ENCODE measurements at regions not wholly inside any gene's neighbourhood (a gene's known extent, or its start where the extent isn't known, plus 50 kb on each side); places are given as distances from the start of the nearest gene placed in this dataset.

- Histone ChIP-seq H3K9me3 (ENCODE audit: insufficient read depth, low read depth, low read length) (peaks cover 23% of the 10 kb centered on the region; the same call in 1 of the 2 replicates), H3F3A (ENCODE audit: low read depth) (no peaks in the 10 kb centered on the region), H3K9me2 (replicated peaks; ENCODE audit: low read depth, low read length) (no peaks in the 10 kb centered on the region), H3K9ac (ENCODE audit: low read depth, low read length, poor library complexity, severe bottlenecking) (no peak overlapping the region), H3K36me3 (ENCODE audit: insufficient read depth, low read length) (peaks cover 3% of the 10 kb centered on the region; the same call in 1 of the 2 replicates), H2AFZ (ENCODE audit: low read length) (no peak overlapping the region), H3K4me2 (ENCODE audit: low read depth, low read length, poor library complexity, severe bottlenecking) (no peak overlapping the region), H3K4me3 (ENCODE audit: low read length, poor library complexity, severe bottlenecking) (no peak overlapping the region), H3K79me2 (ENCODE audit: insufficient read depth, low read length) (no peaks in the 10 kb centered on the region), H3K27me3 (ENCODE audit: insufficient read depth, low read length, poor library complexity, severe bottlenecking) (no peaks in the 10 kb centered on the region), H3K4me1 (ENCODE audit: insufficient read depth, low read length, poor library complexity, severe bottlenecking) (no peaks in the 10 kb centered on the region), H4K20me1 (ENCODE audit: insufficient read depth, low read length, poor library complexity, severe bottlenecking) (no peaks in the 10 kb centered on the region)
- TF ChIP-seq EZH2phosphoT487 (IDR thresholded peaks at IDR 0.05; ENCODE audit: borderline replicate concordance) (no peak), CTCF (conservative IDR thresholded peaks at IDR 0.05; ENCODE audit: low read length) (no peak)
These were observed 205.0 kb downstream of the UXS1 start for GRCh38 chr2:105989070-105989469.

DNA sequence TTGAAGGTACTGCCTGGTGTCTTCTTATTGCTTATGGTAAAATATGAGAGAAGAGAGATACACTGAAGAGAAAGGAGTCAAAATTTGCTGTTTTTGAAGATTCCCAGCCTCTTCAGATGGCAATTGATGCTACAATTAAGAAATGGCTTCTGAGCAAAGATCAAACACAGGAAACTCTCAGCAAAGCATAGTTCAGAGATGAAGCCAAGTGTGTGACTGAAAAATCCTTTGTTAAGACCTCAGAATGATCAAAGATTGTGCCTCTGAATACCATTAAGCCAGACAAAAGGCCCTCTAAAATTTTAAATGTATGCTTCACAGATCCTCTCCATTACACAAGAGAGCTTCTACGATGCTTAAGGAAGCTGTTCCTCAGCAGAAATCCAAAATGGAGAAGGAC, 216.3 kb downstream of the UXS1 start:
- no peaks in the 10 kb centered on the region for H3K36me3 ChIP-seq (ENCODE audit: insufficient read depth, low read length)
- H2AFZ ChIP-seq (ENCODE audit: low read length) = no peak overlapping the region
- H3K4me1 ChIP-seq (ENCODE audit: insufficient read depth, low read length, poor library complexity, severe bottlenecking) = peaks cover 4% of the 10 kb centered on the region
- peaks cover 8% of the 10 kb centered on the region; the same call in 1 of the 2 replicates for H3K9me3 ChIP-seq (ENCODE audit: insufficient read depth, low read depth, low read length)
- no peaks in the 10 kb centered on the region for H3F3A ChIP-seq (ENCODE audit: low read depth)
- no peak overlapping the region for H3K4me2 ChIP-seq (ENCODE audit: low read depth, low read length, poor library complexity, severe bottlenecking)
- no peaks in the 10 kb centered on the region for H3K9me2 ChIP-seq (replicated peaks; ENCODE audit: low read depth, low read length)
- no peak overlapping the region for H3K4me3 ChIP-seq (ENCODE audit: low read length, poor library complexity, severe bottlenecking)
- no peaks in the 10 kb centered on the region for H4K20me1 ChIP-seq (ENCODE audit: insufficient read depth, low read length, poor library complexity, severe bottlenecking)
- TF ChIP-seq EZH2phosphoT487 (IDR thresholded peaks at IDR 0.05; ENCODE audit: borderline replicate concordance) (no peak), CTCF (conservative IDR thresholded peaks at IDR 0.05; ENCODE audit: low read length) (no peak)
- no peak overlapping the region for H3K9ac ChIP-seq (ENCODE audit: low read depth, low read length, poor library complexity, severe bottlenecking)
- no peaks in the 10 kb centered on the region for H3K27me3 ChIP-seq (ENCODE audit: insufficient read depth, low read length, poor library complexity, severe bottlenecking)
- H3K79me2 ChIP-seq (ENCODE audit: insufficient read depth, low read length) = no peaks in the 10 kb centered on the region

DNA sequence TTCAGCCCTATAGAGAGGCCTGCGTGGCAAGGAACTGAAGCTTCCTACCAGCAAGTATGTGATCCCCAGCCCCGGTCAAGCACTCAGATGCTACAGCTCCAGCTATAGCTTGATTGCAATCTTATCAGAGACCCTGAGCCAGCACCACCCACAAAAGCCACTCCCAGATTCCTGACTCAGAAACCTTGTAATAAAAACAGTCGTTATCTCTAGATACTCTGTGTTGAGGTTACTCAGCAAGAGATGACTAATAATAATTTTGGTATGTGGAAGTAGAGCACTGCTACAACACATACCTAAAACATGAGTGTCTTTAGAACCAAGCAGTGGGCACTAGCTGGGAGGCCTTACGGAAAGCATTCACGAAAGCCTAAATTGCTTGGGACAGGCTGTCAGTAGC, 216.9 kb downstream of the UXS1 start:
- Histone ChIP-seq H3K79me2 (ENCODE audit: insufficient read depth, low read length) (no peaks in the 10 kb centered on the region), H3K36me3 (ENCODE audit: insufficient read depth, low read length) (no peaks in the 10 kb centered on the region), H3K4me3 (ENCODE audit: low read length, poor library complexity, severe bottlenecking) (no peak overlapping the region), H2AFZ (ENCODE audit: low read length) (no peak overlapping the region), H3F3A (ENCODE audit: low read depth) (no peaks in the 10 kb centered on the region), H3K27me3 (ENCODE audit: insufficient read depth, low read length, poor library complexity, severe bottlenecking) (no peaks in the 10 kb centered on the region), H3K4me2 (ENCODE audit: low read depth, low read length, poor library complexity, severe bottlenecking) (no peak overlapping the region), H3K9ac (ENCODE audit: low read depth, low read length, poor library complexity, severe bottlenecking) (no peak overlapping the region), H3K9me2 (replicated peaks; ENCODE audit: low read depth, low read length) (no peaks in the 10 kb centered on the region), H4K20me1 (ENCODE audit: insufficient read depth, low read length, poor library complexity, severe bottlenecking) (no peaks in the 10 kb centered on the region), H3K4me1 (ENCODE audit: insufficient read depth, low read length, poor library complexity, severe bottlenecking) (peaks cover 4% of the 10 kb centered on the region), H3K9me3 (ENCODE audit: insufficient read depth, low read depth, low read length) (peaks cover 8% of the 10 kb centered on the region; the same call in 1 of the 2 replicates)
- TF ChIP-seq EZH2phosphoT487 (IDR thresholded peaks at IDR 0.05; ENCODE audit: borderline replicate concordance) (no peak), CTCF (conservative IDR thresholded peaks at IDR 0.05; ENCODE audit: low read length) (no peak)
